Mesendoderm (in vitro differentiated cells): ENCODE measurements at regions not wholly inside any gene's neighbourhood (a gene's known extent, or its start where the extent isn't known, plus 50 kb on each side); places are given as distances from the start of the nearest gene placed in this dataset.

ENCODE experiments used
- DNase-seq: peaks from one replicate; pipeline ENCODE4 v3.0.0; 2013
- H2AK5ac ChIP-seq: 2 replicates; pipeline ENCODE4 v1.6.1; 2013; ENCODE audit warnings: low read length, inconsistent platforms
- H2BK120ac ChIP-seq: 2 replicates; pipeline ENCODE4 v1.6.1; 2013; ENCODE audit warnings: low read depth, mild to moderate bottlenecking, low read length, moderate library complexity, mixed read lengths
- H2BK15ac ChIP-seq: replicated peaks from 2 replicates; pipeline ENCODE4 v1.6.1; 2013; ENCODE audit warnings: low read depth, mild to moderate bottlenecking, moderate library complexity
- H2BK5ac ChIP-seq: 2 replicates; pipeline ENCODE4 v1.6.1; 2013; ENCODE audit warnings: low read length, inconsistent platforms
- H3K18ac ChIP-seq: 2 replicates; pipeline ENCODE4 v1.6.1; 2013; ENCODE audit warnings: mild to moderate bottlenecking, low read length, mixed read lengths
- H3K23ac ChIP-seq: one replicate; pipeline ENCODE4 v1.6.1; 2013; ENCODE audit warnings: low read length
- H3K27ac ChIP-seq: 2 replicates; pipeline ENCODE4 v1.5.1; 2013; ENCODE audit warnings: low read depth, mild to moderate bottlenecking, inconsistent platforms, low read length, moderate library complexity
- H3K27me3 ChIP-seq: 2 replicates; pipeline ENCODE4 v1.6.1; 2013; ENCODE audit warnings: low read length, control low read depth, mild to moderate bottlenecking, inconsistent platforms; ENCODE audit not compliant: insufficient read depth, poor library complexity
- H3K36me3 ChIP-seq: 2 replicates; pipeline ENCODE4 v1.6.1; 2013; ENCODE audit warnings: low read length, inconsistent platforms; ENCODE audit not compliant: control insufficient read depth, insufficient read depth
- H3K4ac ChIP-seq: one replicate; pipeline ENCODE4 v1.6.1; 2013; ENCODE audit warnings: low read depth, mild to moderate bottlenecking, low read length, moderate library complexity
- H3K4me1 ChIP-seq: 2 replicates; pipeline ENCODE4 v1.6.1; 2013; ENCODE audit warnings: low read depth, low read length, inconsistent platforms; ENCODE audit not compliant: control insufficient read depth
- H3K4me2 ChIP-seq: 2 replicates; pipeline ENCODE4 v1.6.1; 2013; ENCODE audit warnings: low read length
- H3K4me3 ChIP-seq: 2 replicates; pipeline ENCODE4 v1.5.1; 2013; ENCODE audit warnings: mild to moderate bottlenecking, low read length
- H3K56ac ChIP-seq: one replicate; pipeline ENCODE4 v1.6.1; 2013; ENCODE audit warnings: low read length
- H3K79me1 ChIP-seq: 2 replicates; pipeline ENCODE4 v1.6.1; 2013; ENCODE audit warnings: low read length, inconsistent platforms
- H3K79me2 ChIP-seq: 2 replicates; pipeline ENCODE4 v1.6.1; 2013; ENCODE audit warnings: mild to moderate bottlenecking, low read length; ENCODE audit not compliant: control insufficient read depth, insufficient read depth
- H3K9ac ChIP-seq: 2 replicates; pipeline ENCODE4 v1.6.1; 2013; ENCODE audit warnings: low read length, inconsistent platforms
- H4K5ac ChIP-seq: one replicate; pipeline ENCODE4 v1.6.1; 2013; ENCODE audit warnings: low read length
- H4K8ac ChIP-seq: one replicate; pipeline ENCODE4 v1.6.1; 2013; ENCODE audit warnings: low read depth, mild to moderate bottlenecking, control low read depth, low read length, moderate library complexity
- WGBS: extraction: QIAGEN DNeasy Blood & Tissue Kit; methylation state at CpG from one replicate; pipeline ENCODE4 v1.1.7; 2013; ENCODE audit warnings: low lambda C conversion rate, missing lambda C conversion rate; ENCODE audit not compliant: insufficient coverage; ENCODE audit errors: extremely low coverage; 5-methylcytosine and 5-hydroxymethylcytosine counted together

GRCh38 chr11:116169776-116170175 lies 603.0 kb downstream of the BUD13 start:
- no CpG with 5 or more reads among the region's 2 CpGs for WGBS
- H3K4me1 ChIP-seq = peaks cover 10% of the 10 kb centered on the region
- no peak overlapping the region for H2BK15ac ChIP-seq
- H3K18ac ChIP-seq = no peak overlapping the region
- no peaks in the 10 kb centered on the region for H3K79me1 ChIP-seq
- H2AK5ac ChIP-seq = no peak overlapping the region
- H3K27me3 ChIP-seq = no peaks in the 10 kb centered on the region
- no peak overlapping the region for H4K5ac ChIP-seq
- no peak overlapping the region for H3K9ac ChIP-seq
- H3K79me2 ChIP-seq = no peaks in the 10 kb centered on the region
- H3K56ac ChIP-seq = no peak overlapping the region
- no peak overlapping the region for H3K4me3 ChIP-seq
- H3K36me3 ChIP-seq = no peaks in the 10 kb centered on the region
- no peak overlapping the region for H3K4me2 ChIP-seq
- no peak for DNase-seq
- no peak overlapping the region for H3K27ac ChIP-seq
- no peak overlapping the region for H3K4ac ChIP-seq
- H2BK5ac ChIP-seq = no peak overlapping the region
- no peak overlapping the region for H2BK120ac ChIP-seq
- H4K8ac ChIP-seq = no peak overlapping the region
- no peak overlapping the region for H3K23ac ChIP-seq

GRCh38 chr11:116168459-116168787 lies 604.4 kb downstream of the BUD13 start:
- H3K27ac ChIP-seq = no peak overlapping the region
- H3K56ac ChIP-seq = no peak overlapping the region
- H2BK5ac ChIP-seq = no peak overlapping the region
- H2BK15ac ChIP-seq = no peak overlapping the region
- H3K4me3 ChIP-seq = no peak overlapping the region
- H2BK120ac ChIP-seq = no peak overlapping the region
- no peak overlapping the region for H3K18ac ChIP-seq
- no peak overlapping the region for H3K4me2 ChIP-seq
- H3K23ac ChIP-seq = no peak overlapping the region
- no peak overlapping the region for H3K4ac ChIP-seq
- no peaks in the 10 kb centered on the region for H3K79me2 ChIP-seq
- peaks cover 8% of the 10 kb centered on the region for H3K4me1 ChIP-seq
- H3K79me1 ChIP-seq = no peaks in the 10 kb centered on the region
- no peak overlapping the region for H2AK5ac ChIP-seq
- no peaks in the 10 kb centered on the region for H3K27me3 ChIP-seq
- WGBS = no CpG with 5 or more reads among the region's 4 CpGs
- H4K5ac ChIP-seq = no peak overlapping the region
- peak; percentile 57 for DNase-seq
- no peak overlapping the region for H3K9ac ChIP-seq
- H4K8ac ChIP-seq = no peak overlapping the region
- H3K36me3 ChIP-seq = no peaks in the 10 kb centered on the region

- peak overlapping the region; percentile 11 for H3K56ac ChIP-seq
- H3K79me2 ChIP-seq = no peaks in the 10 kb centered on the region
- no peak overlapping the region for H2BK15ac ChIP-seq
- no peak overlapping the region for H3K4me3 ChIP-seq
- H3K4me2 ChIP-seq = no peak overlapping the region
- no peak for DNase-seq
- no peak overlapping the region for H3K9ac ChIP-seq
- H3K23ac ChIP-seq = no peak overlapping the region
- no CpG with 5 or more reads among the region's 9 CpGs for WGBS
- H3K18ac ChIP-seq = no peak overlapping the region
- no peaks in the 10 kb centered on the region for H3K79me1 ChIP-seq
- H3K36me3 ChIP-seq = no peaks in the 10 kb centered on the region
- peak overlapping the region; percentile 61 for H2AK5ac ChIP-seq
- peaks cover 8% of the 10 kb centered on the region for H3K4me1 ChIP-seq
- H2BK5ac ChIP-seq = no peak overlapping the region
- H3K27ac ChIP-seq = no peak overlapping the region
- H2BK120ac ChIP-seq = no peak overlapping the region
- no peaks in the 10 kb centered on the region for H3K27me3 ChIP-seq
- H4K8ac ChIP-seq = no peak overlapping the region
- H3K4ac ChIP-seq = no peak overlapping the region
- H4K5ac ChIP-seq = no peak overlapping the region
Observed at GRCh38 chr11:116167706-116168458, 604.9 kb downstream of the BUD13 start.

GRCh38 chr11:116166573-116167465 lies 606.0 kb downstream of the BUD13 start:
- Histone ChIP-seq H3K79me1 (no peaks in the 10 kb centered on the region), H3K56ac (no peak overlapping the region), H3K79me2 (no peaks in the 10 kb centered on the region), H3K23ac (no peak overlapping the region), H4K8ac (no peak overlapping the region), H3K27me3 (no peaks in the 10 kb centered on the region), H2BK5ac (no peak overlapping the region), H3K18ac (no peak overlapping the region), H3K4ac (no peak overlapping the region), H2BK120ac (no peak overlapping the region), H3K4me1 (peaks cover 8% of the 10 kb centered on the region), H4K5ac (no peak overlapping the region), H3K27ac (no peak overlapping the region), H3K36me3 (no peaks in the 10 kb centered on the region), H3K9ac (no peak overlapping the region), H2BK15ac (no peak overlapping the region), H3K4me2 (no peak overlapping the region), H2AK5ac (no peak overlapping the region), H3K4me3 (no peak overlapping the region)
- DNase-seq = no peak
- no CpG with 5 or more reads among the region's 9 CpGs for WGBS

DNA sequence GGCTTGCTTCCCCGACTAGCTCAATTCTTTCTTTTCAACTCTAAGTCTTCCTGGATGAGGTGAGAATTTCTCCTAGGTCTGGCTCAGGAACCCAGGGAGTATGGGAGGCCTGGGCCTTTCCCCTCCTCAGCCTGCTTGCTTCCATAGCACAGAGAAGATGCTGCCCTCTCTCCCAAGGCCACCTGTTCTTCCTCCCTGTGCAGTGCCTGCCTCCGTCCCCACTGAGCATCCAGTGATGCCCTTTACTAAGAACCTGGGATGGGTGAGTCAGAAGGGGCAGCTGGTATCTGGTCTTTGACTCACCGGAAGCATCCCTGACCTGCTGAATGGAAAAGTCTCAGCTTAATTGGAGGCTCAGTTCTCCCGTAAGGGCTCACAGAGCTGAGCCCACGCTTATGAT lies 607.9 kb downstream of the BUD13 start:
- Histone ChIP-seq H3K4me2 (no peak overlapping the region), H4K8ac (no peak overlapping the region), H3K79me1 (no peaks in the 10 kb centered on the region), H3K27me3 (no peaks in the 10 kb centered on the region), H3K79me2 (no peaks in the 10 kb centered on the region), H3K4me3 (no peak overlapping the region), H3K27ac (no peak overlapping the region), H2BK5ac (no peak overlapping the region), H4K5ac (no peak overlapping the region), H2AK5ac (no peak overlapping the region), H2BK15ac (no peak overlapping the region), H3K18ac (no peak overlapping the region), H2BK120ac (no peak overlapping the region), H3K4ac (no peak overlapping the region), H3K4me1 (peaks cover 8% of the 10 kb centered on the region), H3K23ac (no peak overlapping the region), H3K36me3 (no peaks in the 10 kb centered on the region), H3K9ac (no peak overlapping the region), H3K56ac (no peak overlapping the region)
- DNase-seq = no peak
- WGBS = no CpG with 5 or more reads among the region's 5 CpGs
